Right lobe of liver (tissue), 4 donors: ENCODE measurements at regions not wholly inside any gene's neighbourhood (a gene's known extent, or its start where the extent isn't known, plus 50 kb on each side); places are given as distances from the start of the nearest gene placed in this dataset.

Source experiments
- POLR2A ChIP-seq: fragments of 450-650 bp; IDR thresholded peaks from one replicate; pipeline ENCODE4 v1.6.1; 2017; ENCODE audit warnings: antibody characterized with exemption, mild to moderate bottlenecking
- TF ChIP-seq, protein P1 (sequence below), 4 donors: fragments of 200-600 bp in 3 of 4; fragments of 450-650 bp in 1 of 4; IDR thresholded peaks; one replicate each; pipeline versions ENCODE4 v1.5.1 to v1.8.0; 2016 to 2022; ENCODE audit warnings: antibody characterized with exemption in 4 of 4, mild to moderate bottlenecking in 2 of 4
- donor health status: DM: no; HTN: no; CAD: no.
- donor health status: DM: no; HTN: no; CAD: no.
- donor health status: DM: no; HTN: yes; CAD: no.

DNA sequence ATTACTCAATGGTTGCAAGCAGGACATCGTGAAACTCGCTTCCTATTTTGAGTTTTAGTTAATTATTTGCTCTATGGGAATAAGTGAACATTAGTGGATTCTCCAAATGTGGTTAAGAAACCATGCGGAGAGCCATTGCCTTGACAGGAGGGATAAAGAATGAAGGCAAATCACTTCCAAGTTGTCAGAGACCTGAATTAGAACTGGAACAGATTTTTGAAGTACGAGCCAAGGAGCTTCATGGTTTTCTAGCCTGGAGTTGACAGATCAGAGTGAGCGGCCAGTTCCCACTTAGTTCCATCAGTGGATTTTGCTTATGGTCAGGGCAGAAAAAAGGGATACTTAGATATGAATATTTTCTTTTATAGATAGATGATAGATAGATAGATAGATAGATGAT is 171.4 kb upstream of the CDH10 start:
- TF ChIP-seq POLR2A: no peak
- TF ChIP-seq, protein P1, sequence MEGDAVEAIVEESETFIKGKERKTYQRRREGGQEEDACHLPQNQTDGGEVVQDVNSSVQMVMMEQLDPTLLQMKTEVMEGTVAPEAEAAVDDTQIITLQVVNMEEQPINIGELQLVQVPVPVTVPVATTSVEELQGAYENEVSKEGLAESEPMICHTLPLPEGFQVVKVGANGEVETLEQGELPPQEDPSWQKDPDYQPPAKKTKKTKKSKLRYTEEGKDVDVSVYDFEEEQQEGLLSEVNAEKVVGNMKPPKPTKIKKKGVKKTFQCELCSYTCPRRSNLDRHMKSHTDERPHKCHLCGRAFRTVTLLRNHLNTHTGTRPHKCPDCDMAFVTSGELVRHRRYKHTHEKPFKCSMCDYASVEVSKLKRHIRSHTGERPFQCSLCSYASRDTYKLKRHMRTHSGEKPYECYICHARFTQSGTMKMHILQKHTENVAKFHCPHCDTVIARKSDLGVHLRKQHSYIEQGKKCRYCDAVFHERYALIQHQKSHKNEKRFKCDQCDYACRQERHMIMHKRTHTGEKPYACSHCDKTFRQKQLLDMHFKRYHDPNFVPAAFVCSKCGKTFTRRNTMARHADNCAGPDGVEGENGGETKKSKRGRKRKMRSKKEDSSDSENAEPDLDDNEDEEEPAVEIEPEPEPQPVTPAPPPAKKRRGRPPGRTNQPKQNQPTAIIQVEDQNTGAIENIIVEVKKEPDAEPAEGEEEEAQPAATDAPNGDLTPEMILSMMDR (IDR thresholded peaks at IDR 0.05): no peak
